ENCODE measurements at regions not wholly inside any gene's neighbourhood (a gene's known extent, or its start where the extent isn't known, plus 50 kb on each side); places are given as distances from the start of the nearest gene placed in this dataset.
"Not testable (repeated sequence)": the region's sequence is repeated elsewhere in the genome, so short reads cannot be mapped to it uniquely, and the experiment has no call there.

- H2AFZ ChIP-seq (ENCODE audit: low read length); H3K27ac ChIP-seq (ENCODE audit: low read depth, low read length, poor library complexity, severe bottlenecking); H3K9me2 ChIP-seq (ENCODE audit: low read depth, low read length); H3K4me1 ChIP-seq (ENCODE audit: insufficient read depth, low read length, severe bottlenecking); H4K20me1 ChIP-seq (ENCODE audit: insufficient read depth, low read length); H3K9me3 ChIP-seq (ENCODE audit: low read length); H3K9ac ChIP-seq (ENCODE audit: low read length); H3K79me2 ChIP-seq (ENCODE audit: insufficient read depth, low read length); H3K4me2 ChIP-seq (ENCODE audit: low read length); H3K4me3 ChIP-seq (ENCODE audit: low read depth, low read length, poor library complexity, severe bottlenecking); H3F3A ChIP-seq (ENCODE audit: insufficient read depth, low read length); H3K27me3 ChIP-seq (ENCODE audit: insufficient read depth, low read length); H3K36me3 ChIP-seq (ENCODE audit: insufficient read depth, low read length): not testable (repeated sequence)
These were observed 181.4 kb upstream of the NBPF9 start for GRCh38 chr1:149284773-149285172.

- not testable (repeated sequence) for H3K27me3 ChIP-seq (ENCODE audit: insufficient read depth, low read length); H3K27ac ChIP-seq (ENCODE audit: low read depth, low read length, poor library complexity, severe bottlenecking); H3K9ac ChIP-seq (ENCODE audit: low read length); H2AFZ ChIP-seq (ENCODE audit: low read length); H3K4me1 ChIP-seq (ENCODE audit: insufficient read depth, low read length, severe bottlenecking); H3K4me2 ChIP-seq (ENCODE audit: low read length); H4K20me1 ChIP-seq (ENCODE audit: insufficient read depth, low read length); H3K79me2 ChIP-seq (ENCODE audit: insufficient read depth, low read length); H3K4me3 ChIP-seq (ENCODE audit: low read depth, low read length, poor library complexity, severe bottlenecking); H3F3A ChIP-seq (ENCODE audit: insufficient read depth, low read length); H3K36me3 ChIP-seq (ENCODE audit: insufficient read depth, low read length); H3K9me2 ChIP-seq (ENCODE audit: low read depth, low read length); H3K9me3 ChIP-seq (ENCODE audit: low read length)
These were observed 181.9 kb upstream of the NBPF9 start for GRCh38 chr1:149285205-149285604.

- H4K20me1 ChIP-seq (ENCODE audit: insufficient read depth, low read length); H3K4me2 ChIP-seq (ENCODE audit: low read length); H3K4me1 ChIP-seq (ENCODE audit: insufficient read depth, low read length, severe bottlenecking); H3K36me3 ChIP-seq (ENCODE audit: insufficient read depth, low read length); H3K4me3 ChIP-seq (ENCODE audit: low read depth, low read length, poor library complexity, severe bottlenecking); H3K27me3 ChIP-seq (ENCODE audit: insufficient read depth, low read length); H3K79me2 ChIP-seq (ENCODE audit: insufficient read depth, low read length); H3F3A ChIP-seq (ENCODE audit: insufficient read depth, low read length); H2AFZ ChIP-seq (ENCODE audit: low read length); H3K9ac ChIP-seq (ENCODE audit: low read length); H3K27ac ChIP-seq (ENCODE audit: low read depth, low read length, poor library complexity, severe bottlenecking); H3K9me3 ChIP-seq (ENCODE audit: low read length); H3K9me2 ChIP-seq (ENCODE audit: low read depth, low read length): not testable (repeated sequence)
These were observed 182.3 kb upstream of the NBPF9 start for GRCh38 chr1:149285638-149286037.

- H3K4me1 ChIP-seq (ENCODE audit: insufficient read depth, low read length, severe bottlenecking); H3K36me3 ChIP-seq (ENCODE audit: insufficient read depth, low read length); H3K4me2 ChIP-seq (ENCODE audit: low read length); H3K27ac ChIP-seq (ENCODE audit: low read depth, low read length, poor library complexity, severe bottlenecking); H3K9me2 ChIP-seq (ENCODE audit: low read depth, low read length); H2AFZ ChIP-seq (ENCODE audit: low read length); H3F3A ChIP-seq (ENCODE audit: insufficient read depth, low read length); H3K9ac ChIP-seq (ENCODE audit: low read length); H3K27me3 ChIP-seq (ENCODE audit: insufficient read depth, low read length); H4K20me1 ChIP-seq (ENCODE audit: insufficient read depth, low read length); H3K4me3 ChIP-seq (ENCODE audit: low read depth, low read length, poor library complexity, severe bottlenecking); H3K79me2 ChIP-seq (ENCODE audit: insufficient read depth, low read length); H3K9me3 ChIP-seq (ENCODE audit: low read length): not testable (repeated sequence)
These were observed 185.2 kb upstream of the NBPF9 start for GRCh38 chr1:149288580-149288979.

GRCh38 chr1:149300478-149301218 lies 174.2 kb upstream of the NBPF19 start:
- not testable (repeated sequence) for H4K20me1 ChIP-seq (ENCODE audit: insufficient read depth, low read length); H3K79me2 ChIP-seq (ENCODE audit: insufficient read depth, low read length); H3F3A ChIP-seq (ENCODE audit: insufficient read depth, low read length); H3K27ac ChIP-seq (ENCODE audit: low read depth, low read length, poor library complexity, severe bottlenecking); H3K4me2 ChIP-seq (ENCODE audit: low read length); H3K4me1 ChIP-seq (ENCODE audit: insufficient read depth, low read length, severe bottlenecking); H3K4me3 ChIP-seq (ENCODE audit: low read depth, low read length, poor library complexity, severe bottlenecking); H3K27me3 ChIP-seq (ENCODE audit: insufficient read depth, low read length); H3K9me3 ChIP-seq (ENCODE audit: low read length); H3K36me3 ChIP-seq (ENCODE audit: insufficient read depth, low read length); H2AFZ ChIP-seq (ENCODE audit: low read length); H3K9me2 ChIP-seq (ENCODE audit: low read depth, low read length); H3K9ac ChIP-seq (ENCODE audit: low read length)

- not testable (repeated sequence) for H4K20me1 ChIP-seq (ENCODE audit: insufficient read depth, low read length); H3K27me3 ChIP-seq (ENCODE audit: insufficient read depth, low read length); H3K4me3 ChIP-seq (ENCODE audit: low read depth, low read length, poor library complexity, severe bottlenecking); H3K9me2 ChIP-seq (ENCODE audit: low read depth, low read length); H3K79me2 ChIP-seq (ENCODE audit: insufficient read depth, low read length); H2AFZ ChIP-seq (ENCODE audit: low read length); H3K27ac ChIP-seq (ENCODE audit: low read depth, low read length, poor library complexity, severe bottlenecking); H3K4me1 ChIP-seq (ENCODE audit: insufficient read depth, low read length, severe bottlenecking); H3K9me3 ChIP-seq (ENCODE audit: low read length); H3K36me3 ChIP-seq (ENCODE audit: insufficient read depth, low read length); H3F3A ChIP-seq (ENCODE audit: insufficient read depth, low read length); H3K4me2 ChIP-seq (ENCODE audit: low read length); H3K9ac ChIP-seq (ENCODE audit: low read length)
These were observed 173.6 kb upstream of the NBPF19 start for GRCh38 chr1:149301282-149301681.

- not testable (repeated sequence) for H3K4me2 ChIP-seq (ENCODE audit: low read length); H3K27me3 ChIP-seq (ENCODE audit: insufficient read depth, low read length); H3K4me1 ChIP-seq (ENCODE audit: insufficient read depth, low read length, severe bottlenecking)
These were observed 170.0 kb upstream of the NBPF19 start for GRCh38 chr1:149304796-149305195.

GRCh38 chr1:149307640-149308039 lies 167.2 kb upstream of the NBPF19 start:
- not testable (repeated sequence) for H3K27me3 ChIP-seq (ENCODE audit: insufficient read depth, low read length); H3K4me2 ChIP-seq (ENCODE audit: low read length); H4K20me1 ChIP-seq (ENCODE audit: insufficient read depth, low read length); H3K27ac ChIP-seq (ENCODE audit: low read depth, low read length, poor library complexity, severe bottlenecking); H3K9me3 ChIP-seq (ENCODE audit: low read length); H3K4me3 ChIP-seq (ENCODE audit: low read depth, low read length, poor library complexity, severe bottlenecking); H3K79me2 ChIP-seq (ENCODE audit: insufficient read depth, low read length); H2AFZ ChIP-seq (ENCODE audit: low read length); H3K4me1 ChIP-seq (ENCODE audit: insufficient read depth, low read length, severe bottlenecking); H3K9ac ChIP-seq (ENCODE audit: low read length); H3K9me2 ChIP-seq (ENCODE audit: low read depth, low read length); H3F3A ChIP-seq (ENCODE audit: insufficient read depth, low read length); H3K36me3 ChIP-seq (ENCODE audit: insufficient read depth, low read length)

More at GRCh38 chr1:149304796-149305195, 170.0 kb upstream of the NBPF19 start:
- H3K9ac ChIP-seq (ENCODE audit: low read length); H3K79me2 ChIP-seq (ENCODE audit: insufficient read depth, low read length); H3K36me3 ChIP-seq (ENCODE audit: insufficient read depth, low read length); H2AFZ ChIP-seq (ENCODE audit: low read length); H3K4me3 ChIP-seq (ENCODE audit: low read depth, low read length, poor library complexity, severe bottlenecking); H3K9me3 ChIP-seq (ENCODE audit: low read length); H3K27ac ChIP-seq (ENCODE audit: low read depth, low read length, poor library complexity, severe bottlenecking); H3F3A ChIP-seq (ENCODE audit: insufficient read depth, low read length); H4K20me1 ChIP-seq (ENCODE audit: insufficient read depth, low read length); H3K9me2 ChIP-seq (ENCODE audit: low read depth, low read length): not testable (repeated sequence)
